HepG2 (cell line): ENCODE measurements at regions not wholly inside any gene's neighbourhood (a gene's known extent, or its start where the extent isn't known, plus 50 kb on each side); places are given as distances from the start of the nearest gene placed in this dataset.

Source experiments
- ATAC-seq: fragments of 200-7000 bp; cut with Tn5 transposase; 3 replicates; pipeline ENCODE4 v1.9.1; 2020; ENCODE audit warnings: mild to moderate bottlenecking, moderate library complexity
- BruUV-seq: library from RNA; stranded (reverse); fragments of 400-500 nt; replicated peaks from 2 replicates; lab custom pipeline; 2021; lab: Mats Ljungman, UMichigan
- CTCF ChIA-PET: fragments of 300-600 bp; formaldehyde crosslinking; extraction: SDS; loops from one replicate; lab custom pipeline; 2021; ENCODE audit warnings: low total read pairs, inconsistent platforms, low intra/inter-chr PET ratio; lab: Yijun Ruan, JAX
- POLR2A ChIA-PET: fragments of 350-600 bp; sonication (Branson Sonifier 250); formaldehyde crosslinking; loops from one replicate; lab custom pipeline; 2020; ENCODE audit warnings: antibody characterized with exemption, inconsistent platforms; lab: Yijun Ruan, JAX
- DNase-seq: peaks from one replicate; pipeline ENCODE4 v3.0.0-alpha.2; 2015; ENCODE audit warnings: low spot score
- FAIRE-seq: peaks from 3 replicates; lab custom pipeline; 2011; peaks lifted over from hg19 to GRCh38; lab: Jason Lieb, UNC
- H2AFZ ChIP-seq: one replicate; pipeline ENCODE4 v1.6.1; 2011; ENCODE audit warnings: low read length, inconsistent platforms
- H3K27ac ChIP-seq: fragments of 300-600 bp; 3 replicates; pipeline ENCODE4 v1.8.0; 2011; ENCODE audit warnings: mixed run types, mild to moderate bottlenecking, mixed read lengths, low read length, inconsistent platforms; ENCODE audit not compliant: insufficient read depth; ENCODE audit errors: extremely low read length
- H3K27me3 ChIP-seq, 2 experiments: fragments of 200-600 bp in 1 of 2; 2 replicates in 1 of 2; 3 replicates in 1 of 2; pipeline versions ENCODE4 v1.6.0 to v1.8.0; 2011; ENCODE audit warnings: low read length in 2 of 2, mild to moderate bottlenecking in 2 of 2, moderate library complexity in 2 of 2, inconsistent platforms in 1 of 2; ENCODE audit not compliant: insufficient read depth in 2 of 2, control insufficient read depth in 1 of 2
- H3K36me3 ChIP-seq, 2 experiments: fragments of 200-600 bp in 1 of 2; replicated peaks in 1 of 2; 2 replicates in 1 of 2; 3 replicates in 1 of 2; pipeline versions ENCODE4 v1.5.1 to v1.8.0; 2011; ENCODE audit warnings: low read length in 2 of 2, inconsistent platforms in 1 of 2; ENCODE audit not compliant: insufficient read depth in 2 of 2, control insufficient read depth in 1 of 2
- H3K4me1 ChIP-seq: 2 replicates; pipeline ENCODE4 v1.5.1; 2012; ENCODE audit warnings: low read length, inconsistent platforms; ENCODE audit not compliant: insufficient read depth
- H3K4me2 ChIP-seq: 2 replicates; pipeline ENCODE4 v1.6.0; 2011; ENCODE audit warnings: low read depth, low read length, inconsistent platforms
- H3K4me3 ChIP-seq, 3 experiments: fragments of 200-600 bp in 1 of 3; sonication (generic), shearing (Covaris generic) in 1 of 3; replicated peaks in 1 of 3; 2 replicates each; pipeline ENCODE4 v1.5.1; 2011 to 2016; ENCODE audit warnings: low read length in 3 of 3, inconsistent platforms in 2 of 3, low read depth in 2 of 3, mild to moderate bottlenecking in 2 of 3, control low read depth in 1 of 3, mixed read lengths in 1 of 3; ENCODE audit not compliant: insufficient read depth in 1 of 3
- H3K79me2 ChIP-seq: one replicate; pipeline ENCODE4 v1.6.1; 2011; ENCODE audit warnings: low read length, inconsistent platforms; ENCODE audit not compliant: insufficient read depth
- H3K9ac ChIP-seq: 2 replicates; pipeline ENCODE4 v1.6.0; 2011; ENCODE audit warnings: mild to moderate bottlenecking, low read depth, low read length, inconsistent platforms; ENCODE audit not compliant: insufficient read depth
- H3K9me3 ChIP-seq: 2 replicates; pipeline ENCODE4 v1.5.1; 2012; ENCODE audit warnings: mild to moderate bottlenecking, low read length
- H4K20me1 ChIP-seq: 2 replicates; pipeline ENCODE4 v1.6.0; 2011; ENCODE audit warnings: inconsistent platforms, mild to moderate bottlenecking, low read length, moderate library complexity; ENCODE audit not compliant: insufficient read depth
- AGO1 ChIP-seq: fragments of 200-400 bp; formaldehyde crosslinking; IDR thresholded peaks from 2 replicates; pipeline ENCODE4 v1.6.1; 2017; ENCODE audit warnings: mild to moderate bottlenecking, low read depth, low read length, moderate library complexity; ENCODE audit not compliant: poor library complexity, severe bottlenecking
- GPN1 ChIP-seq: sonication (generic); formaldehyde crosslinking; IDR thresholded peaks from 2 replicates; pipeline ENCODE4 v1.5.1; 2020; ENCODE audit warnings: missing genetic modification reagents, borderline replicate concordance
- KDM3A ChIP-seq: IDR thresholded peaks from 2 replicates; pipeline ENCODE4 v1.6.1; 2018; ENCODE audit warnings: low read depth, missing compliant biosample characterization
- NFYC ChIP-seq: IDR thresholded peaks from 2 replicates; pipeline ENCODE4 v1.6.1; 2016; ENCODE audit warnings: missing genetic modification reagents, missing compliant biosample characterization
- ZFP36L1 ChIP-seq: sonication (generic); formaldehyde crosslinking; IDR thresholded peaks from 2 replicates; pipeline ENCODE4 v1.8.0; 2022; ENCODE audit warnings: mild to moderate bottlenecking, missing genetic modification reagents, moderate library complexity
- ZFP91 ChIP-seq: sonication (generic); formaldehyde crosslinking; IDR thresholded peaks from 2 replicates; pipeline ENCODE4 v1.9.0; 2022; ENCODE audit warnings: missing genetic modification reagents, mild to moderate bottlenecking, borderline replicate concordance
- ZNF124 ChIP-seq: sonication (generic); formaldehyde crosslinking; IDR thresholded peaks from 2 replicates; pipeline ENCODE4 v1.4.0; 2020; ENCODE audit warnings: missing genetic modification reagents
- WGBS: methylation state at CpG from one replicate; pipeline ENCODE4 v1.1.6; 2017; ENCODE audit warnings: low lambda C conversion rate; 5-methylcytosine and 5-hydroxymethylcytosine counted together
- in situ Hi-C: cut with HindIII; loops from 2 replicates; pipeline ENCODE4 v1.10.0; 2017; ENCODE audit warnings: low pct_unique_long_range_greater_than_20kb; ENCODE audit not compliant: extremely low pct_ligation_motif_present
- intact Hi-C: fragments of 100-400 bp; cut with micrococcal nuclease; formaldehyde crosslinking; loops from one replicate; pipeline ENCODE4 v1.10.0; 2022; ENCODE audit not compliant: unreplicated experiment
- TF ChIP-seq, protein P1 (sequence below): sonication (generic); formaldehyde crosslinking; IDR thresholded peaks from 2 replicates; pipeline ENCODE4 v1.8.1; 2023; ENCODE audit warnings: mild to moderate bottlenecking, moderate library complexity, missing genetic modification reagents

GRCh38 chr5:24789611-24790351 lies 145.0 kb upstream of the CDH10 start:
- Histone ChIP-seq H3K9me3 (peaks cover 30% of the 10 kb centered on the region), H3K27ac (no peak overlapping the region), H3K79me2 (no peaks in the 10 kb centered on the region), H3K4me2 (no peak overlapping the region), H3K27me3 (no peaks in the 10 kb centered on the region), H3K4me3 (no peak overlapping the region), H2AFZ (no peak overlapping the region), H3K36me3 (no peaks in the 10 kb centered on the region), H4K20me1 (no peaks in the 10 kb centered on the region), H3K9ac (no peak overlapping the region), H3K4me1 (no peaks in the 10 kb centered on the region)
- ChIA-PET POLR2A (no interaction called here), CTCF (no interaction called here)
- FAIRE-seq, result no peak
- in situ Hi-C loops (no loop called here), intact Hi-C loops (no loop called here)
- no peak for ATAC-seq
- DNase-seq, result no peak
- TF ChIP-seq KDM3A (CRISPR knock-in tag), result no peak
- TF ChIP-seq AGO1, result no peak
- no peak for TF ChIP-seq ZFP91
- no peak for TF ChIP-seq NFYC (CRISPR knock-in tag)
- no peak for TF ChIP-seq ZFP36L1 (CRISPR knock-in tag)
- TF ChIP-seq GPN1, result no peak
- no peak for TF ChIP-seq ZNF124 (CRISPR knock-in tag)
- TF ChIP-seq, protein P1, sequence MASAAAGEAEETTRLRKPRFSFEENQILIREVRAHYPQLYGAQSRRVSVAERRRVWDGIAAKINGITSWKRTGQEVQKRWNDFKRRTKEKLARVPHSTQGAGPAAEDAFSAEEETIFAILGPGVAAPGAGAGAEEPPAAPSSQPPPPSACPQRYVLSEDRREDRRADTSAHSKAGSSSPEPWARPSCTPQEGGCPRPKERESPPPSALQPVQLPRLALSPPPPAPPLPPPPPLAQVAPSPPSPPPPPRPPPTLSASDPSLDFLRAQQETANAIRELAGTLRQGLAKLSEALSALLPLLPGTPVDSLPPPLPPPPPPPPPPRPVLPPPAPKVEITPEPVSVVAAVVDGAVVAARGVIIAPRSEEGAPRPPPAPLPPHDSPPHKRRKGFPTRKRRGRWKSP, result no peak
- BruUV-seq, result no TSS peak
- WGBS, result under 1% methylated on average over 4 of the region's 4 CpGs
